Kidney (tissue), 13 donors: ENCODE measurements at regions not wholly inside any gene's neighbourhood (a gene's known extent, or its start where the extent isn't known, plus 50 kb on each side); places are given as distances from the start of the nearest gene placed in this dataset.

Source experiments
- DNase-seq, 5 donors: peaks; one replicate each; pipeline ENCODE4 v3.0.0-alpha.2; 2013 to 2020
- FAIRE-seq: peaks from 2 replicates; lab custom pipeline; 2012; peaks lifted over from hg19 to GRCh38; lab: Jason Lieb, UNC
- H3K27ac ChIP-seq, 2 donors: one replicate each; pipeline ENCODE4 v1.7.0; 2013; ENCODE audit warnings: low read depth in 2 of 2, low read length in 2 of 2, inconsistent platforms in 1 of 2
- H3K27me3 ChIP-seq: one replicate; pipeline ENCODE4 v1.7.1; 2013; ENCODE audit warnings: low read length, inconsistent platforms; ENCODE audit not compliant: control insufficient read depth, insufficient read depth
- H3K36me3 ChIP-seq, 3 donors: one replicate each; pipeline versions ENCODE4 v1.7.0 to v1.7.1; 2013; ENCODE audit warnings: low read length in 3 of 3, control low read depth in 1 of 3, inconsistent platforms in 1 of 3; ENCODE audit not compliant: insufficient read depth in 3 of 3, control insufficient read depth in 2 of 3
- H3K4me1 ChIP-seq, 3 donors: one replicate each; pipeline versions ENCODE4 v1.7.0 to v1.7.1; 2013; ENCODE audit warnings: low read length in 3 of 3, inconsistent platforms in 1 of 3, low read depth in 1 of 3; ENCODE audit not compliant: control insufficient read depth in 2 of 3, insufficient read depth in 2 of 3
- H3K4me3 ChIP-seq, 3 donors: one replicate each; pipeline versions ENCODE4 v1.7.0 to v1.8.1; 2013; ENCODE audit warnings: low read length in 3 of 3, control low read depth in 1 of 3, inconsistent platforms in 1 of 3
- H3K9ac ChIP-seq, 3 donors: one replicate each; pipeline versions ENCODE4 v1.7.0 to v1.7.1; 2013; ENCODE audit warnings: low read length in 3 of 3, control low read depth in 1 of 3, inconsistent platforms in 1 of 3
- H3K9me3 ChIP-seq, 3 donors: one replicate each; pipeline versions ENCODE4 v1.7.0 to v1.7.1; 2013; ENCODE audit warnings: low read length in 3 of 3, control low read depth in 1 of 3, inconsistent platforms in 1 of 3; ENCODE audit not compliant: control insufficient read depth in 2 of 3, insufficient read depth in 1 of 3
- CTCF ChIP-seq: IDR thresholded peaks from 3 replicates; pipeline ENCODE4 v1.5.1; 2012; ENCODE audit warnings: mild to moderate bottlenecking, moderate library complexity, borderline replicate concordance; ENCODE audit not compliant: insufficient read depth; ENCODE audit errors: extremely low read depth
- intact Hi-C: fragments of 100-400 bp; cut with DNase I; formaldehyde crosslinking; loops from one replicate; pipeline ENCODE4 v1.11.1; 2022
- donor health status: control.
- donor health status: control.
- donor health status: control.
- donor health status: control.
- donor health status: control.
- donor health status: DM: yes; HTN: yes; CAD: no.
- donor health status: Normal renal cell carcinoma (clear cell type).

- no peak for DNase-seq
- H3K36me3 ChIP-seq = no peaks in the 10 kb centered on the region
- no peaks in the 10 kb centered on the region for H3K9me3 ChIP-seq
- H3K4me1 ChIP-seq = no peaks in the 10 kb centered on the region
- intact Hi-C loops = no loop called here
- no peak overlapping the region for H3K9ac ChIP-seq
- peak; percentile 11 for FAIRE-seq
- H3K4me3 ChIP-seq = no peak overlapping the region
- no peaks in the 10 kb centered on the region for H3K27me3 ChIP-seq
- no peak for TF ChIP-seq CTCF
- H3K27ac ChIP-seq = no peak overlapping the region
These were observed 314.0 kb upstream of the CDIN1 start for GRCh38 chr15:36265422-36265821.

DNA sequence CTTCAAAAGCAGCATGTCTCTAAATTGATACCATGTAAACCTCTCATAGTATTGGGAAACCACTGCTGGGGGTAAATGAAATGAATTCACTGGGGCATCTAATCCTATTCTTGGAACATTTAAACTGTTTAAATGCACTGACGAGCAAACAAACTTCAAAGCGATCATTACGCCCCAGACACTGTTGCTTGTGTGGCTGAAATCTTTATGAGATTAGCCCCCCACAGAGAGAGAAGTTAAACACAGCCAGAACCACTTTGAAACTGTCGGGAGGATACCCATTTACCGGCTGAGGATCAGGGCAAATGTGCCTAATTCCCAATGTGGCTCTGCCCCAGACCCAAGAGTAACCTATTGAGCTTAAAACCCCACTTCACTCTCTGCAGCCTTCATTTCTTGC lies 308.4 kb upstream of the CDIN1 start:
- Histone ChIP-seq H3K9ac (no peak overlapping the region), H3K36me3 (no peaks in the 10 kb centered on the region), H3K27me3 (no peaks in the 10 kb centered on the region), H3K9me3 (no peaks in the 10 kb centered on the region), H3K27ac (no peak overlapping the region), H3K4me3 (no peak overlapping the region), H3K4me1 (no peaks in the 10 kb centered on the region)
- intact Hi-C loops = no loop called here
- FAIRE-seq = no peak
- no peak for TF ChIP-seq CTCF
- DNase-seq = no peak

- FAIRE-seq = no peak
- peaks cover 0 to 10% (median 0%) of the 10 kb centered on the region in 3 donors for H3K9me3 ChIP-seq
- H3K4me3 ChIP-seq = no peak overlapping the region
- no peaks in the 10 kb centered on the region for H3K4me1 ChIP-seq
- intact Hi-C loops = no loop called here
- no peak for TF ChIP-seq CTCF
- no peaks in the 10 kb centered on the region for H3K27me3 ChIP-seq
- DNase-seq = no peak
- H3K27ac ChIP-seq = no peak overlapping the region
- H3K36me3 ChIP-seq = no peaks in the 10 kb centered on the region
- no peak overlapping the region for H3K9ac ChIP-seq
These were observed 303.8 kb upstream of the CDIN1 start for GRCh38 chr15:36275656-36276055.

GRCh38 chr15:36278219-36278618 lies 301.2 kb upstream of the CDIN1 start:
- DNase-seq = no peak
- H3K27ac ChIP-seq = no peak overlapping the region
- H3K4me3 ChIP-seq = no peak overlapping the region
- no peaks in the 10 kb centered on the region for H3K27me3 ChIP-seq
- no peaks in the 10 kb centered on the region for H3K4me1 ChIP-seq
- intact Hi-C loops = no loop called here
- FAIRE-seq = no peak
- peaks cover 0 to 10% (median 0%) of the 10 kb centered on the region in 3 donors for H3K9me3 ChIP-seq
- H3K36me3 ChIP-seq = no peaks in the 10 kb centered on the region
- TF ChIP-seq CTCF = no peak
- H3K9ac ChIP-seq = no peak overlapping the region
